HG02610 (cell line): ENCODE measurements at regions not wholly inside any gene's neighbourhood (a gene's known extent, or its start where the extent isn't known, plus 50 kb on each side); places are given as distances from the start of the nearest gene placed in this dataset.

Experiments used
- ATAC-seq: cut with Tn5 transposase; IDR thresholded peaks from one replicate; pipeline ENCODE4 v1.9.1; 2021; ENCODE audit warnings: mild to moderate bottlenecking, moderate library complexity; ENCODE audit not compliant: unreplicated experiment

DNA sequence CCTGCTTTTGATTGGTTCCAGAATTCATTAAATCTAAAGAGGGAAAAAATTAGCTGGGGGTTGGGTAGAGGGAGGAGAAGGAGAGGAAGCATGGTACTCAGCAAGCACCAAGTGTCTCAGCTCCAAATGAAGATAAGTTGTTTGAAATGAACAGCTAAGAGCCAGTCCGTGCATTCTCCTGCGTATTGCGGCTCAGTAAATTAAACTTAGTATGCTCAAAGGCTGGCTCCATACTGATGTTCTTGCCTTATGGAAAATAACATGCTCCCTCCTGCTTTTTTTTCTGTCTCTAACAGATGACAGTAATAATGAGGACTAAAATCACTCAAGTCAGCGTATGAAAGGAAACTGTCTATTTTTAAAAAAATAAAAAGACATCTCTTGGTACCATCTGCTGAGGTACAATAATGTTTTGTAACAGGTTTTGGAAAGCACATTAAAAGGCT lies 161.0 kb downstream of the SPATA31D1 start:
- ATAC-seq = no peak

DNA sequence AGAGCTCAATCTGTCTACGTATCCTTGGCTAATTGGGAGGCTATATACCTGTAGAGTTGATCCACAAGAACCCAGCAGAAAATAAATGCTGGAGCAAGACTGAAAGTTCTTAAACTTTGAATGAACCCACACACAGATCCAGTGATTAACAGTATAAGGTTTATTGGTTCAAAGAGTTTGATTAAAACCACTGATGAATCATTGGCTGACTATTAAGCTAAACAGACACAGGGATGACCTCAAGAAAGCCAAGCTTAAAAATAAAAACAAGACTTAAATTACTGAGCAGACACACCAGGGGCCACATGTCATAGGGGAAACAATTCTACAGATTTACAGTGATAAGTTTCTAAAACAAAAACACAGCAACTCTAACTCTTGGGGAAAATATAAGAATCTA lies 163.6 kb downstream of the SPATA31D1 start:
- no peak for ATAC-seq

DNA sequence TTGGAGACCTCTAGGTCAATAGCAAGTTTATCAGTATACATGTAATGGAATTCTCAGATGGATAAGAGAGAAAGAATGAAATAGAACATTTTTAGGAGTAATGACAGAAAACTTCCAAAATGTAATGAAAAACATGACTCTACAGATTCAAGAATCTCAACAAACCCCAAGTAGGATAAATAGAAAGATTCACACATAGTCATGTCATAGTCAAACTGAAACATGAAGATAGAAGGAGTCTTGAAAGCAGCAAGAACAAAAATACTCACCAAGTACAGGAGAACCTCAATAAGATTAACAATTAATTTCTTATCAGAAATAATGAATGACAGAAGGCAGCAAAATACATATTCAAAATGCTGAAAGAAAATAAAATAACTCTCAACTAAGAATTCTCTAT lies 164.5 kb downstream of the SPATA31D1 start:
- peak; percentile 45 for ATAC-seq

DNA sequence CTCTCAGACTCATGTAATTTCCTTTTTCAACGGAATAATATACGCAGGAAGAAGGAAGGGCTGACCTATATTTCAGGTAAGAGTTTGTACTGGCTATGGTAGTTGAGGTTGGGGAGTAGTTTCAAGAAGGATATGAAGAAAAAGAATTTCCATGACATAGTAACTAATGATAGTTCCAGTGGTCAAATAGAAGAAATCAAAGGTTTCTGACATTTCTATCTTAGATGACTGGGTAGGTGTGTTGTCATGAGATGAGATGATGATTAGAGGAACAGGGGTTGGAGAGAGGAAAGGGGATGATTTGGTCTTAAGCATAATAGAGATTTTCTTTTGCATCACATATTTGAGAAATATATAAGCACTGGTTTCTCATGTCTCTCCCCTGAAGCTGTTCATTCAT lies 166.0 kb downstream of the SPATA31D1 start:
- ATAC-seq = no peak

DNA sequence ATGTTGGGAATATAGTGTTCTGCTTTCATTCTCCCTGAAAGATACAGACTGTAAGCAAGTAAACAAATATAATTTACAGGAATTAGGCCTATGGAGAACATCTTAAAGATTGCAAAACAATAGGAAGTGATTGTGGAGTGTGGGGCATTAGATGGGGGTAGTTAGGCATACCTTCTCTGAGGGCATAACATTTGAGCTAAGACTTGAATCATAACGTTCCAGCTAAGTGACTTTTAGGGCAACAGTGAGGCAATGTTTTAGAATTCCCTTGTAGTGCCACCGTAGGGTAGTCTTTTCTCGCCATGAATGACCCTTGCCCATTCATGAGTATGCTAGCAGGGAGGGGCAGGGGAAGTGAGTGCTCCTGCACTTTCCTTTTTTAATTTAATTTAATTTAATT lies 173.3 kb downstream of the SPATA31D1 start:
- no peak for ATAC-seq

DNA sequence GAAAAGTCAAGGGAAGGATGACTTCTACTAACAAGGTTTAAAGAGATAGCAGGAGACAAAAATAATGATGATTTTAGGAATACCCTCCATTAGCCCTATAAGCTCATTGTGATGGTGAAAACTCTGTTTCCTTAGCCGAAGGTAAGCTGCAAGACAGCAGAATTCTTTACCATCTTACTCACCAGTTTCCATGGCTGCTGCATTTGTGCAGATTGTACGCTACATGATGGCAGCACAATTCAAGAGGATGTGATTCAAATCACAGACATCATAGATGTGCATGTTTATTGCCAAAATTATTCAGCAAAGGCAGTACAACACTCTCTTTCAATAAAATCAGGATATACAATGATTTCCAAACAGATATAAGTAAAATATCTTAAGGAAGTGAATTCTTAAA lies 175.6 kb downstream of the SPATA31D1 start:
- no peak for ATAC-seq

DNA sequence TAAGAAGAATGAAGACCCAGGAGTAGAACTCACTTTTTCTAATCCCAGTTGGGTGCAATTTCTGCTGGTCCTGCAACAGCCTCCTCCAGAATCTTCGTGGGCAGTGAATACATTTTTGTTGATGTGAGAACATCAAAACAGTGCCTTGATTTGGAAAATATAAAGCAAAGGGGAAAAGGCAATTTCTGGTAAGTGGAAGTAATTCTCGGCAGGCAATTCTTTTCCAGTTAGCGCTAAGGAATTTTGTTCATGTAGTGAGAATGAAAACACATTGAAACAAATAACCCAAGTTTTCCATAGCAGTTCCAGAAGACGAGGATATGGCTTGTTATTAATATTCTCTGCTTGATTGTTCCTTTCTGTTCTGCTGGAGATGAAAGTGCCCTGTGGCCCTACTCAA lies 178.7 kb downstream of the SPATA31D1 start:
- ATAC-seq = no peak

DNA sequence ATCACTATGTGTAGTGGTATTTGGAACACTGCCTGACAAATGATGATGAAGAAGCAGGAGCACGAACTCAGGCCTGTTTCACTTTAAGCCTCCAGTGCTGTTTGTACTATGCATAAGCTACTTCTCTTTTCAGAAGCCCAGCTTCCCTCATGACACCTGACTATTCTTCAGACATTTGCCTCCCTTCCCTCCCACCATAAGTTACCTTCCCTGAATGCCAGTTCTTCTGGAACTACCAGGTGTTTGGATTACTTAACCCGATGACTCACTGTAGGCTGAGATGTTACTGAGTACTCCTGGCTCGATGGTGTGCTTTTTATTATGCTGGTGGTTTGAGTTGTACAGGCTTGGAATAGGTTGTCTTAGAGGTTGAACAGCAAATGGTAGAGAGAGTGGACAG lies 180.0 kb downstream of the SPATA31D1 start:
- ATAC-seq = no peak

DNA sequence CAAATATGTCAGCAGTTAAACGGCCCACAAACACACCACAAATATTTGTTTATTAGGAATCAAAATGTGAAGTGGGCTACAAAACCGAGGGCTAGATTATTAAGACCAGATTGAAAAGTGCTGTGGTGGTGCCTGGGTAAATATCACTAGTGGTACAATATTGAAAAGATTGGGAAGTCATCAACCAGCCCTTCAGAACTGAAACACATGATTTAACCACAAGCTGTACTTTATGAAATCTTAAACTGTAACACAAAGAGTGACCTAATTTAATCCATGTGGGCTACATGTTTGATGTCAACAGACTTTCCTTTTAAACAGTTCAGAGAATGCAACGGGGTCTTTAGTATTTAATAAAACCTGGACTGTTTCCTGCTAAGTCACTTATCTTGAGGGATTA lies 182.3 kb downstream of the SPATA31D1 start:
- ATAC-seq = no peak

DNA sequence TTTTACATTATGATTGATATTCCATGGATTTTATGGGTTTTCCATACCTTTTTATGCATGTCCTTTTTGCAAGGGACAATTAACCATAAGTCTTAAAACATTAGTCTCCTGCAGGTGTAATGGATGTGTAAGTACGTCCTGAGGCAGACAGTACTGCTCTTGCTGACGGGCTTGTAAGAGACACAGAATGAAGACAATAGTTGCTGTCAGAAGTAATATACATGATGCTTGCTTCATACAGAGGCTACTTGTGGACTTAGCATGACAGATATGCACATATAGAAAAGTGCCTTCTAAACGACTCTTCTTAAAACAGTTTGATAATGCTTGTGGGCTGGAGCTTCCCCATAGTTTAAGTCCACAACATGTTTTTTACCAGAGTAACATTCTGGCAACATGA lies 182.7 kb downstream of the SPATA31D1 start:
- no peak for ATAC-seq

DNA sequence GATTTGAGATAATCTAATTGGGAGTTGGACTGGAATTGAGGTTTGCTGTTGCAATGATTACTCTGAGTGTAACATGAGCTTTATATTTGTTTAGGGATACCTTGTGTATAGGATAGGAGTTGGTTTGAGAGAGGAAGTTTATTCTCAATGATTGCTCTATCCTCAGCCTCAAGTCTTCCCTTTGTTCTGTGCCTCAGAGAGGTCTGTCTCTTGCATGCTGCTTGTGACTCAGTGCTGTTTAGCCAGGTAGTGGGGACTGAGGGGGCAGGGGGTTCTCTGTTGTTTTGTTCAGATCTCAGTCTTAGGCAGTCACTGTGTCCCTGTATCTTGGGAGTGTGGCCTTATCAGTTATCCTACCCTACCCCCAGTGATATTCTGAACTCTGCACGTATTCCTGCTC lies 192.1 kb downstream of the SPATA31D1 start:
- no peak for ATAC-seq

DNA sequence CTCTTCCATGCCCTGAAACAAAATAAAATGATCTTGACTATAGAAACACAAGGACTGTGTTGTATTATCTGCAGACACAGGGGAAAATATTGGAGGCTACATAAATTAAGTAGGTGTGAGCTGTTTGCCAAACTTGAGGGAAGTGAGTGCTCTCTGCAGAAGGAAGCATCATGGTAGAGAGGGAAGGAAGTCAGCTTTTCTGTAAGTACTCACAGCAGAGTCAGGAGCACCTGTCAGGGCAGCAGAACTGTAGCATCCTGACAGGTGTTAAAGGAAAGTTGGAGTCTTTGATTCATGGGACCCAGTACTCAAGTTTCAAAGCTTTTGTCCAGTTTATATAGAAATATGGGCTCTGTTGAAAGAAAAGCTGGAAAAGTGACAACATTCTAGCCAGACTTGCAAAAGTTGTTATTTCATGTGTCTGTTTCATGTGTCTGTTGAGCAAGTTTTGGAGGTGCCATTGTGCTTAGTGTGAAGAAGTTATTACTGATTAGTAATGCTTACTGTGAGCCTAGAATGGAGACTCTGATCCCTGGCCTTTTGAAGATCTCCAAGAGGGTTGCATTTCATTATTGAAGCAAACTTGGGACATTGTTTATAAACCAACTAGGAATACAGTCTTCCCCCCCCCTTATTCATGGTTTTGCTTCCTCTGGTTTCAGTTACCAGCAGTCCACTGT lies 194.7 kb downstream of the SPATA31D1 start:
- ATAC-seq = no peak

DNA sequence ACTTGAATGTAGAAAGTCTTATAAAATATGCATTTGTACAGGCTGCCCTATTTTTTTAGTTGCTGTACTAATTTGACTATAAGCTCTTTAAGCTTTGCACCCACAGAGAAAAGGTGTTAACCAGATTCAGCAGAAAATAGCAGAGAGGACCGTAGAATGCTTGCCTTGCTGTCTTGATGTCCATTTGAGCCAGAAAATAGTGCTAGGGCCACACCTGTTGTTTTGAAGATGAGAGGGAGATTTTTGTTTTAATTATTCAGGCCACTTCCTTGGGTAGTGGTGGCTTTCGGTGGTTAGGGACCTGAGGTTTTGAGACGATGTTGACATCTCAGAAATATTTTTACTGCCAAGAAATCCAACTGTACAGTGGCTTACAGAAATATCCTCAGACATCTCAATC lies 196.0 kb downstream of the SPATA31D1 start:
- no peak for ATAC-seq

DNA sequence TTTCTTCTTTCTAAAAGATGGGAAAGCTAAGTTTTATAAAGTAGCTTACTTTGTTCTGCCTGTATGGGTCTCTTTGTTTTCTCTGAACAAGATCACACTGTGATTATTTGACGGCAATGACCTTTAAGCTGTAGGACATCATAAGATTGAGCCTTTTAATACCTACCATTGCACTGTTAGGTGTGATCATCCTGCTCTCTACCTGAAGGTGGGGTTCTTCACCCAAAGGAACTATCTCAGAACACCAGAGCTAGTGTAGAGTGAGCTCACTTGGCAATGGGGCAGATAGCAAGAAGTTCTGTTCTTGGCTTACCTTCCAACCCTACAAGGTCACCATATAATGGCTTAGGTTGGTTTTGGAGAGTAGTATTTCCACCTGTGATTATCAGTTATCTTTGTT lies 200.2 kb downstream of the SPATA31D1 start:
- no peak for ATAC-seq

DNA sequence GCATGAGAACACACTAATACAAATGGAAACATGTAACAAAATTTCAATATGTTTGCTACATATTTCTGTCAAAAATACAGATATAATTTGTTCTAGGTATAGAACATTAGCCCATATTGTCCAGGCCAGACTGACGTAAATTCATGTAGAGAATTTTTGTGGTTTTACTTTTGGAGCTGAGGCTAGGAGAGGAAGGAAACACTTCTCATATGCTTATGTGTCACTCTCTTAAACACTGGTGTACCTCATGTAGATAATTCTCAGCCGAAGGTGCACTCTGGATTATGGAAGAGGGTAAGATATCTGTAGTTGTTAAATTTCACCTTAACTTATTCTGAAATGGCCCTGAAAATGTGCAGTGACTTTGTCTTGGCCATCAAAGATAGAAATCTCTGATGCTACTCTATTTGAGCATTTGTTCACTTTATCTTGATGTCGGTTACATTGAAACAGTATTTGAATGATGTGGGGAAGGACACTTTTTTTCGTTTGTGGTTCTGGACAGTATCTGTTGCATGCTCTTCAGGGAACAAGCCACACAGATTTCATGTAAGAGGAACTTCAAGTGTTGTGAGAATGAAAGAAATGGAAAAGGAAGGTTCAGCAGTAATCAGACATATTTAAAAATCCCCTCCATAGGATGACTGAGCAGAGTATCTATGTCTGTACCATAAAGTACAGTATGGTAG lies 202.7 kb downstream of the SPATA31D1 start:
- no peak for ATAC-seq

DNA sequence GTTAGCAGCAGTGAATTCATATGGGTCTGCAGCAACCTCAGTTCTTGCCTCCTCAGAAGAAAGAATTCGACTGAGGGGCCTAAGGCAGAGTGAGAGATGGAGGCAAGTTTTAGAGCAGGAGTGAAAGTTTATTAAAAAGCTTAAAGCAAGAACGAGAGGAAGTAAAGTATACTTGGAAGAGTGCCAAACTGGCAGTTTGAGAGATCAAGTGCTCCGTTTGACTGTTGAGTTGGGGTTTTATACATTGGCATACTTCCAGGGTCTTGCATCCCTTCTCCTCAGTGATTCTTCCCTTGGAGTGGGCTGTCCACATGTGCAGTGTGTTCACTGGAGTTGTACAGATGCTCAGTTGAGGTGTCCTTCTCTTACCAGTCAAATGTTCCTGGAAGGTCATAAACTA lies 203.6 kb downstream of the SPATA31D1 start:
- ATAC-seq = no peak

DNA sequence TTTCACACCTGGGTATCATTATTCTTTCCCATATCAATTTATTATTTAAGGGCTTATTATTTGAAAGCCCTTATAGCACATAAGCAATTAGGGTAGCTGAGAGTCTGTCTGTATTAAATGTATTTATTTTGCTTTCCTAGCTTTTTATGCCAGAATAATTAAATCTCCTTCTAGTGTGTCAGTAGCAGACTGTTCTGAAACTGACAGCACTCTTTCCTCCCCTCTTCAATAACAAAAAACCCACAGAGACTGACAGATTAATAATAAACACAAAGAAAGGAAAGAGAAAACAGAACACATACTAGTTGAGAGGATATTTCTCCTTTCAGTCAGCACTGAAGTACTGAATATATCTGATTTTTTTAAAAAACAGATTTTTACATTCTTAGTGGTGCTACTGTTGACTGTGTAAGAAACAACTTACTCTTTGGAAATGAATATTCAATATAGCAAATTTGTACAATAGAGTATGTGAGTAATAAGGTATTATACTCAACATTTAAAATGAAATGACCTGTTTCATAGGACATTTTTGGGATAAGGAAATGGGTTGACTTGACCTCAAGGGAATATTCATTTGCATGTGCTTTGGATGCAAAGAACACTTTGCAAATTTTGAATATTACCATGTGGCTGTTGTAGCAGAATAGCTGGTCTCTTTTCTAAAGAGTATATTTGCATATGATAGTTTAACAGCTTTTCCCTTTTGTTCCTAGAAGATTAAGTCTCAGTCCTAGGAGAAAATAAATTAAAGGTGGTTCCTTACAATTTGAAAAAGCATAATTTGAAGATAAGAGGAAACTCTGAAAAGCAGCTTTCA lies 208.3 kb downstream of the SPATA31D1 start:
- no peak for ATAC-seq

DNA sequence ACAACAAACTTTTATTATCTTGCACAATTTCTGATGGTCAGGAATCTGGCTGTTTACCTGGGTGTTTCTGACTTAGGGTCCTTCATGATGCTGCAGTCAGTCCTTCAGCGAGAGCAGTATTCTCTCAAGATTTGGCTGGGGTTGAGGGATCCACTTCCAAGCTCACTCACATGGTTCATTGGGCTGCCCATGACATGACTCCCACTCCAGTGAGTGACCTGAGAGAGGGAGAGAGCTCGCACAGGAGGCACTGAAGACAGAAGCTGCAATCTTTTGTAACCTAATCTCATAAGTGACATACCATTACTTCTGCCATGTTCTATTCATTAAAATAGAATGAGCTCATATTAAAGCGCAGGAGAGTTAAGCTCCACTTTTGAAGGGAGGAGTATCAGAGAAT lies 212.6 kb downstream of the SPATA31D1 start:
- no peak for ATAC-seq

DNA sequence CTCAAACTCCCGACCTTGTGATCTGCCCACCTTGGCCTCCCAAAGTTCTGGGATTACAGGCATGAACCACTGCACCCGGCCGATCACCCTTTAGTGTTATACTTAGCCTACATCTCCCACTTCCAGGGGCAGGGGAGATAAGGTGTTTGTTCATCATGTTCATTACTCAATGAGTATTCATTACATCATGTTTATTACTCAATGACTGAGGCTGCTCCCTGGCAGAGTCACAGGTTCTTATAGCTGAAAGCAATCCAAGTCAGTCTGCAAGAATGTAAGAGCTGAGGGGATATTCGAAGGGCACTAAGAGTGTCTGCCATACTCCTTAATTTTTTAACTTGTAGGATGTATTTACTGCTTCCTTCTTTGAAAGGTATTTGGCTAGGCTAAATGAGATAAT lies 214.2 kb downstream of the SPATA31D1 start:
- ATAC-seq = no peak

DNA sequence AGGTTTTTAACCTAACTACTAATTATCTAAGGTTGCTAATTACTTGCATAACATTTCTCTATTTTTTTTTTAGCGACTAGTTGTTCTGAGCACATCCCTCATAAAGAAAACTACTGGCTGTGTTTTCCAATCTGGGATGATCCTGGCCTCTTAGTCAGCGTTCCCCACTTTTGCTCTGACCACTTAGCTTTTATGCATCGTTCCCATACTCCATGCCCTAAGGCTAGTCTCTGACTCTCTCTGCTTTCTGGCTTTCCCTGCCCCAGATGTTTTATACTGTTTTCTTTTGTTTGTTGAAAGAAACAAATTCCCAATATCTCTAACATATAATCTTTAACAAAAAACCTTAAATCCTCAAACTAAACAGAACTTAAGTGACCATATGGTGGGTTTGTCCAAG lies 217.9 kb downstream of the SPATA31D1 start:
- no peak for ATAC-seq

DNA sequence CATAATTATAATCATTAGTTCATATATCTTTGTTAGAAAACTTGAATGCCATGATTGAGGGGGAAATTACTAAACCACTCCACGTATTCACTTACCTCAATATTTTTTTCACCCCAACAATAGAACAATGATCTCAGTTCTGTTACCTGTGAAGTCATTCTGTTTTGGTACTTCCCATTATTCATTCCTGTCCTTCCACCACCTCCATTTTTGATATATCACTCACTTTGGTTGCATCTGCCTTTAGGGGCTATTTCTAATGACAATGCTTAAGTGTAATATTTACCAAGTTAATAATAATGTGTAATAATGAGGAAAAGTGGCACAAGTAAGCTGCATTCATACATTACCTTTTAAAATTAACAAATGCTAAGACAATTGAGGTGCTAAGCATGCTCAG lies 218.4 kb downstream of the SPATA31D1 start:
- ATAC-seq = peak; percentile 53
